Activated naive CD8-positive, alpha-beta T cell (primary cell): ENCODE measurements at regions not wholly inside any gene's neighbourhood (a gene's known extent, or its start where the extent isn't known, plus 50 kb on each side); places are given as distances from the start of the nearest gene placed in this dataset.

Experiments
- H3K27ac Mint-ChIP-seq: one replicate; pipeline ENCODE4 v1.8.0; 2021; ENCODE audit warnings: mixed read lengths
- H3K27me3 Mint-ChIP-seq: one replicate; pipeline ENCODE4 v1.8.0; 2021; ENCODE audit warnings: mixed read lengths
- H3K36me3 Mint-ChIP-seq: one replicate; pipeline ENCODE4 v1.8.0; 2021; ENCODE audit warnings: mixed read lengths
- H3K4me1 Mint-ChIP-seq: one replicate; pipeline ENCODE4 v1.8.0; 2021; ENCODE audit warnings: low read depth, mixed read lengths
- H3K4me3 Mint-ChIP-seq: one replicate; pipeline ENCODE4 v1.8.0; 2021; ENCODE audit warnings: mild to moderate bottlenecking, mixed read lengths
- H3K9me3 Mint-ChIP-seq: one replicate; pipeline ENCODE4 v1.8.0; 2021; ENCODE audit warnings: low read depth, mixed read lengths

DNA sequence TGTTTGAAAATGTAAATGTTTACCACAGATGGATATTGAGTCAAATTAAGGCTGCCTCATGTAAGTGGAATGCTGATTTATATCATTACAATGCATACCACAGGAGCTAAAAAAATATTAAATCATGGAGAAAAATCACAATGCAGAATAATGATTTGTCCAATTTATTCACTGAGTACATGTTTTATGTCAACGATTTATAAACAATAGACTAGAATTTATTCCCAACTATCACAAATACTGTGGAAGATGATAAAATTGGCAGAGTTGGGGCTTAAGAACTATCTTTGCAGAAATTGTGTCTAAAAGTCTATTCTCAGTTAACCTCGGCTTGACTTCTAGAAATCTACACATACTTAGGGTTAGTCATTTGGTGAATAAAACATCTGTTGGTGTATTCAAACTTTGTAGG, 472.1 kb upstream of the MARCKS start:
- Mint-ChIP-seq H3K27me3 (no peaks in the 10 kb centered on the region), H3K36me3 (no peaks in the 10 kb centered on the region), H3K27ac (no peak overlapping the region), H3K4me1 (no peaks in the 10 kb centered on the region), H3K9me3 (peaks cover 4% of the 10 kb centered on the region), H3K4me3 (no peak overlapping the region)

DNA sequence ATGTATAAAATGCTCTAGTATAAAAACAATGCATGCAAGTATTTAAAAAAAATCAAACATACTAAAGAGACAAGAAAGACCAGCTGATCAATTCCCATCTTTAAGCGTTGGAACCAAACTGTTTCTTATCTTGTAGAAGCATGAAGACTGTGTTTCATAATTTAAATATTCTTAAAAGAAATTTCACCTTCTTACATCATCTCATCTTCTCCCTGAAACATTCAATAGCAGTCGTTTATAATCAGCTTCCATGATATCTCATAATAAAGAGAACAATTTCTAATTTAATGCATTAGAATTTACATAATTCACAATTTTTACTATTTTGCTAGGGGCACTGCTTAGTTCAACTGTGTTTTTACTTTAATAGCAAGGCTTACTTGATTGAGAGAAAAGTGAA, 468.1 kb upstream of the MARCKS start:
- Mint-ChIP-seq H3K9me3 (no peaks in the 10 kb centered on the region), H3K27ac (no peak overlapping the region), H3K4me3 (no peak overlapping the region), H3K4me1 (no peaks in the 10 kb centered on the region), H3K36me3 (no peaks in the 10 kb centered on the region), H3K27me3 (no peaks in the 10 kb centered on the region)

DNA sequence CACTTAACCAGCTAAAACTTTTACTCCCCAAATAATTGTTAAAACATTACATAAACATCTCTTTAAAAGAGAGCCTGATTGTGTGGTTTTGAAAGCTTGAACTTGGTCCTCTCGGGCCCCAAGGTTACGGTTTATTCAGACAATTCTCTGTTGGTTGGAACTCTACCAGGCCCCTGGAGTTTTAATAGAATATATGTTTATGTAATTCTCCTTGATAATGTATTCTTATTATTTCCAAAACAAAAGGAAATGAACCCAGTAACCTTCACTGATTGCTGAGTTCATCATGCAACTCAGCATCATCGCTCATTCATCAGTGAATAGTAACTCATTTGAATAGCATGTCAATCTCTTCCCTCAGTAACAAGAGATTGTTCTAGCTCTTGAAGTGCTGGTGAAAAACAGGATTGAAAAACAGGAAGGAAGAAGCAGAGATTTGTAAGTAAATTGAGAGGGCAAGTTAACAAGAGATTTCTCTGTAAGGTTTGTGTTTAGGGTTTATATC, 464.5 kb upstream of the MARCKS start:
- Mint-ChIP-seq H3K36me3 (no peaks in the 10 kb centered on the region), H3K4me3 (no peak overlapping the region), H3K9me3 (no peaks in the 10 kb centered on the region), H3K27me3 (no peaks in the 10 kb centered on the region), H3K4me1 (no peaks in the 10 kb centered on the region), H3K27ac (no peak overlapping the region)

DNA sequence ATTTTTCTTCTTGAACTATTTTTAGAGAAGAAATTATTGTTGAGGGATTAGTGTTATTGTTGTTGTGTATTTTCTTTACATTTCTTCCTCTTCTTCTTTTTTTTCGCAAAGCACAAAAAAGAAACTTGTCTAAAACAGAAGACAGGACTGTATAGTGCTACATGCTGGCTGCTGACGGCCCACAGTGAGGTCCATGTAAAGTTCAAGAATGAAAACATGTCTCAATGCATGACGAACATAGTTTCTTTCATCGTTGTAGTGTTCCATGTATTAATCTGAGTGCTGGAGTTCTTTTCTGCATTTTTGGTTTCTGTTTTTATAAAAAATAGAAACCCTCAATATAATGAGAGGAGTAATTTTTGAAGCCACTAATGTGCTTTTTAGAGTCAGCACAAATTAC, 462.9 kb upstream of the MARCKS start:
- Mint-ChIP-seq H3K36me3 (no peaks in the 10 kb centered on the region), H3K4me1 (no peaks in the 10 kb centered on the region), H3K4me3 (no peak overlapping the region), H3K9me3 (no peaks in the 10 kb centered on the region), H3K27me3 (no peaks in the 10 kb centered on the region), H3K27ac (no peak overlapping the region)

DNA sequence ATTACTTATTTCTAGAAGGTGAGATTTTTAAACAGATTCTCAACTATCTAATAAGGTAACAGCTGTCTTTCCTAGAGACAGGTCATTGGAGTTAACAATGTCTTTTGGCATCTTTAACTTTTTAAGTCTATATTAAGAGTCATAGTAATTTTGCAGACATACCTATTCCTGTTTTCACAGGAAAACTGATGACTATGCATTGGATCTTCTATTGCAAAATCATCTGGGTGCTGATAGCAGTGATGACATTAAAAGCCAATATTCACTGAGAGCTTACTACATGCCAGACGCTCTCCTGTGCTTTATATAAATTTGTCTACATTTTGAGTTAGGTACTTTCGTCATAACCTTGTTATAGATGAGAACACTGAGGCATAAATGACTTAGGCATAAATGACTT, 462.4 kb upstream of the MARCKS start:
- Mint-ChIP-seq H3K9me3 (no peaks in the 10 kb centered on the region), H3K27ac (no peak overlapping the region), H3K4me1 (no peaks in the 10 kb centered on the region), H3K27me3 (no peaks in the 10 kb centered on the region), H3K4me3 (no peak overlapping the region), H3K36me3 (no peaks in the 10 kb centered on the region)

DNA sequence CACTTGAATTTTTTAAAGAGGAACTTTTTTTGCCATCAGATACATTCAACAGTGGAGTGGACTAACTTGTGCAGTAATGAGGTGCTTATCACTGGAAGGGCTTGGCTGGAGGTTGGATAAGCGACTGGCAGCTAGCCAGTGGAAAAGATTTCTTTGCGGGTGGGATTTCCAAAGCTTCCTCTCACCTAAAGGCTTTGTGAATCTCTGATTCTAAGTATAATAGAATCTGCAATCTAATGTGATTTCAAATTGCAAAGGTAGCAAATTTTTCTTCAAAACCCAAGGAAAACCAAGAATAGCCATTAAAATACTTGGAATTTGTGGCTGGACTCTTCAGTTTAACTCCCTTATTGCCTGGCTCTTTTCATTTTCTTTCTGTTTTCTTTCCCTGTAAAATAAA, 460.4 kb upstream of the MARCKS start:
- no peaks in the 10 kb centered on the region for H3K36me3 Mint-ChIP-seq
- H3K4me1 Mint-ChIP-seq: no peaks in the 10 kb centered on the region
- no peaks in the 10 kb centered on the region for H3K27me3 Mint-ChIP-seq
- no peaks in the 10 kb centered on the region for H3K9me3 Mint-ChIP-seq
- no peak overlapping the region for H3K4me3 Mint-ChIP-seq
- no peak overlapping the region for H3K27ac Mint-ChIP-seq

DNA sequence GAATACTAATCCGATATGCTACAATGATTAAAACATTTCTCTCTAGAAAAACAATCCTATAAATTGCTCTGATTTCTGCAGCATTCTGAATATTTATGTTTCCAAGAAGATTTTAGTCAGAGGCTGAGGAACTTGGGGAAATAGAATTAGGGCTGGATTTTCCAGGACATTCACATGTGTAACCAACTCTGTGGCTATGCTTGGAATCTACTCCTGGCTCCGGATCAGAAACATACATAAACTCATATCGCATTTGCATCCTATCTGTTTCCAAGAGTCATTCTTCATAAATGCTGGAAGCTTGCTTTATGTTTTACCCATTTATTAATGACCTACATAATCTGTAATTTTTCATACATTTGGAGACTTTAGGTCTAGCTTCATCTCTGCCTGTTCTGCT, 459.9 kb upstream of the MARCKS start:
- Mint-ChIP-seq H3K4me3 (no peak overlapping the region), H3K4me1 (no peaks in the 10 kb centered on the region), H3K27ac (no peak overlapping the region), H3K27me3 (no peaks in the 10 kb centered on the region), H3K9me3 (no peaks in the 10 kb centered on the region), H3K36me3 (no peaks in the 10 kb centered on the region)

DNA sequence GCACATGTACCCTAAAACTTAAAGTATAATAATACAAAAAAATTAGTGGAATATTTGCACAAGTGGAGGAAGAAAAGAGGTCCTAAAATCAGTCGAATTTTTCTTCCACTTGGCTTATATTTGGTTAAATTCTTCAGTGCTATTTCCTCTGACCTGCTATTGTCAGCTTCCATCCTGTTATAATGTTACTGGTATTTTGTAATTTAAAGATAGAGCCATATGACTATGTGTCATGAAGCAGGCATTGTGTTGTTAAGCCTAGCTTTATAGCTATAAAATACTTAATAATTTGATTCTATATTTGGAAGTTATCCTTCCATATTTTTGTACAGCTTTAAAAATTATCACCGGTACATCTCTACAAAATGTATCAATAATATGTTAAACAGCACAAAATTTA, 455.9 kb upstream of the MARCKS start:
- Mint-ChIP-seq H3K27ac (no peak overlapping the region), H3K27me3 (no peaks in the 10 kb centered on the region), H3K36me3 (no peaks in the 10 kb centered on the region), H3K4me1 (no peaks in the 10 kb centered on the region), H3K4me3 (no peak overlapping the region), H3K9me3 (no peaks in the 10 kb centered on the region)

DNA sequence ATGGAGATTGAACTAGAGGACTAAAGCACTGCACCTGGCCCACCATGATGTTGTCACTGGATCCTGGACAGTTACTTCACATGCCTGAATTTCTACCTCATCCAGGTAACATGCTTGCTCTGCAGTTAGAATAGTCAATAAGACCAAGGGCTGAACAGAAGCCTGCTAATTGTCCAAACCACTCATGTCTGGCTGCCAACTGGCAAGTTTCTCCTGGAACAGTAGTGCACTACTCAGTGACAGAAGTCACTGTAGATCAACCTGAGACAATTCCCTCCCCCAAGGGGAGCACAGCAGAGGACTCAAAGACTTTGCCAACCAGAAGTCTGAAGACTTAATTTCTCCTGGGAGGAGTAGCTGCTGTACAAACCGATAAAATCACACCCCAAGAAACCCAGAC, 454.6 kb upstream of the MARCKS start:
- H3K27ac Mint-ChIP-seq: no peak overlapping the region
- no peaks in the 10 kb centered on the region for H3K9me3 Mint-ChIP-seq
- H3K27me3 Mint-ChIP-seq: peaks cover 2% of the 10 kb centered on the region
- H3K4me3 Mint-ChIP-seq: no peak overlapping the region
- no peaks in the 10 kb centered on the region for H3K4me1 Mint-ChIP-seq
- H3K36me3 Mint-ChIP-seq: no peaks in the 10 kb centered on the region

DNA sequence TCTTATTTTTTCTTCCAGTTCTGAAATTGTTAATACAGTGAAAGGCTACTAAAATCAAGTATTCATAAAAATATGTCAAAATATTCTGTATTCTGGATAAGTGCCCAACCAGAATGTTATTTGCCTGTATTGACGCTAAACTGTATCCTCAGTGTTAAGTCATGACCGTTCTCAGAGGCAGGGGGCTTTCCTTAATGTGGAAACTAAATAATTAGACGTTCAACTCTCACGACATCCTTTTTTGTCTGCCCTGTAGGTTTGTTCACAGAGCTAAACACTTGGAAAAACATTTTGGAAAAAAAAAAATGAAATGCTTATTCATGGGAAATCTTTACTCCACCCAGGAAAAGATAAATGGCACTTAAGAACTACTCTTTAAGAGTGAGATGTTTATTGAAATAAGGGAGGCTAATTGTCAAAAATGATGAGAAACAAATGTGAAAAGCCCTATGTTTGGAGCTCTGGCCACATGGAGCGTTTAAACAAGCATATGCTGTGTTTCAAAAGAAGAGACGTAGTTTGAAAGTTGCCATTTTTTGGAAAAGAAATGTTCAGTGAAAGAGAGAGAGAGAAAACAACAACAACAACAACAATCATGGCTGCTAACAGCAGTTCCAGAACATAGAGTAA, 453.1 kb upstream of the MARCKS start:
- peaks cover 2% of the 10 kb centered on the region for H3K27me3 Mint-ChIP-seq
- H3K27ac Mint-ChIP-seq: no peak overlapping the region
- no peaks in the 10 kb centered on the region for H3K36me3 Mint-ChIP-seq
- H3K4me3 Mint-ChIP-seq: no peak overlapping the region
- H3K4me1 Mint-ChIP-seq: no peaks in the 10 kb centered on the region
- H3K9me3 Mint-ChIP-seq: no peaks in the 10 kb centered on the region

DNA sequence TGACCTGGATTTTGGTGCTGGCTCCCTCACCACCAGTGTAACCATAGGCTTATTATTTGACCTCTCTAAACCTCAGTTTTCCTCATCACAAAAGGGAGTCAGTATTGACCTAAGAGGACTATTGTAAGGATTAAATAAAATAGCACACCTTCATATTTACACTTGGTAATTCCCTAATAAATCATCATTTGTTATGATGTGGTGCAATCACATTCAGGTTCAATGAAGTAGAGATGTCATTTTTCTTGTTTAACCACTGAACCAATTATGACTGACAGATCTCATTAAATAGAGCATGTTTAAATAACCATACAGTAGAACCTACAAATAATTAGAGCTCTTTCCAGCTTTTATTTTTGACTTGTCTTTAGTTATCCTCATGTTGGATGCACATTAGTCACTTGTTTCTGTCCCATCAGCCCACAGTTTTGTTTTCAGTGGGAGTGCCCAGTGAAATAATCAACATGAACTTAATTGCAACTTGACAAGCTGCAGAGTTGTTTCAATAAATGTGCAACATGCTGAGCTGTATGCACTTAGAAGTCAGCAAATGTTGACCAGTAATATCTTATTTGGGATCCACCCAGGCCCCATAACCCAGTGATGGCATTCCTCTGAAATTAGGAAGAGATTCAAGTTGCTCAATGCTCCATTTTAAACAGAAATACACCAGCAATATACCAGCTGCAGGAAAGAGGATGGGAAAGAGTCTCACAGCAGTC, 451.7 kb upstream of the MARCKS start:
- Mint-ChIP-seq H3K4me1 (no peaks in the 10 kb centered on the region), H3K9me3 (no peaks in the 10 kb centered on the region), H3K27ac (no peak overlapping the region), H3K4me3 (no peak overlapping the region), H3K36me3 (no peaks in the 10 kb centered on the region), H3K27me3 (peaks cover 2% of the 10 kb centered on the region)

DNA sequence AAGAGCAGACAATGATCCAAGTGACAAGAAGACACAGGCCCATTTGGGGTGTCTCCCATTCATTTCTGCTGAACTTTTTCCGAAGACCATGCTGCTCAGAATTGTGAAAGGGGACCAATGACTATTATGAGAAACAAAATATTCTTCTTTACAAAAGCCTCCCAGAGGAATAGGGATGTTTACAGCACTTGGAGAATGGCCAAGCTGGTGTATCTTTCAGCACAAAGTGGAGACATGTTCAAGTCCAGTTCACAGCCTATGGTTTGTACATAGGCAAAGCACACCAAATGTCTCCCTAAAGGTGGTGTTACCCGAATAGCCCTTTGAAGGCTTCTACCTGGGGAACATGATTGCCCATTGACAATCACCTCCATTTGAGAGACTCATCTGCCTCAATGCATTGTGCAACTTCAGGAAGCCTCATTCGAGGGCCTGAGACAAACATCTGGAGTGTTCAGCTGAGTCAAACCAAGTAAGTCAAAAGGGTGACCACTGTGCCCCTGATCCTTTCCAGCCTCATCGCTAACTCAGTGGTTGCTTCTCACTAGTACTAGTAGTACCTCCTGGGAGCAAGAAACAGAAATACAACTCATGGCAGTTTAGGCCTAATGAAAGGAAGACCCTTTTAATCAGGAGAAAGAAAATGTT, 451.0 kb upstream of the MARCKS start:
- Mint-ChIP-seq H3K27me3 (peaks cover 2% of the 10 kb centered on the region), H3K4me1 (no peaks in the 10 kb centered on the region), H3K36me3 (no peaks in the 10 kb centered on the region), H3K4me3 (no peak overlapping the region), H3K27ac (no peak overlapping the region), H3K9me3 (no peaks in the 10 kb centered on the region)

DNA sequence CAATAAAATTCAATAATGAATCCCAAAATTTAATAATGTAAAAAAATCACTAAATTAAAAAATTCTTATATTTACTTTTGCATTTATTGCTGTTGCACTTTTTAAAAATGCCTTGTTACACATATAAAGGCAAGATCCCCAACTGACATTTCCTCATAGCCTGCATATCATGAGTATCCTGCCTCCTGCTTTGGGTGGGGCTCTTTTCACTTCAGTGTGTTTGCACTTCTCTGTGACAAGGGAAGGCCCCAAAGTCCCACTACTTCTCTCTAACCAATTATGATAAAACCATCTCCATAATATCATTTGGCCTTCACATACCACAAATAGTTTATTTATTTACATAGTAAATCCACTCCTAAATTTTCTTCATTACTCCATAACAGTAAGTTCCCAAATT, 446.1 kb upstream of the MARCKS start:
- Mint-ChIP-seq H3K9me3 (peaks cover 6% of the 10 kb centered on the region), H3K4me3 (no peak overlapping the region), H3K4me1 (no peaks in the 10 kb centered on the region), H3K27me3 (peaks cover 3% of the 10 kb centered on the region), H3K36me3 (no peaks in the 10 kb centered on the region), H3K27ac (no peak overlapping the region)

DNA sequence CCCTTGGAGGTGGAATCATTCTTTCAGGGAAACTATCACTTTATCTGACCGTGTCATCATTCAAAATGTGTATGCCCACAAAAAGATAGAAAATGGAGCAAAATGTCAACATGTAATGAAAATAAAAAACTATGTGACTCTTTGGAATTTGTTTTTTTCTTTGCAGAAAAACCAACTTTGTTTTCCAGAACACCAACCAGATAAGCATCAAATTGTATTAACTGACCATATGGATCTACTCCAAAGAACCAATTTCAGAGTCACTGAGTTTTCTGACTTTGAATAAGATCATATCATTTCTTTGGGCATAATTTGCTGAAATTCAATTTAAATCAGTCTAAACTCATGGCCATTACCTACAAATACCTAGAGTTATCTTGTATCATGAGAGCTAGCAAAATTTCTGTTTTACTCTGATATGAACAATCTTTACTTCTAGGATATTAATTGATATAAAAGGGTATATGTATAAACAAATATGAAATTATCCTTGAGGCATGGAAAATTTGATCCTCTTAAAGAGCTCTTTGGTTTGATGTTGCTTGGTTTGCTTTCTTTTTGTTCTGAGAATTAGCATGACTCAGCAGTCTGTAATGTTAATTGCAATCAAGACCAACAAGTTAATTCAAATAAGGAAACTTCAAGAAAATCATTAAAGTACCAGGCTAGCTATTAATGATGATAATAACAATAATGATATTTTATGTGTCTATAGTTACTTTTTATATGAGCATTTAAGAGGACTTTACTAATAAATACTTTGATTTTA, 444.4 kb upstream of the MARCKS start:
- H3K9me3 Mint-ChIP-seq: peaks cover 6% of the 10 kb centered on the region
- no peak overlapping the region for H3K27ac Mint-ChIP-seq
- H3K36me3 Mint-ChIP-seq: no peaks in the 10 kb centered on the region
- H3K4me1 Mint-ChIP-seq: no peaks in the 10 kb centered on the region
- peaks cover 1% of the 10 kb centered on the region for H3K27me3 Mint-ChIP-seq
- H3K4me3 Mint-ChIP-seq: no peak overlapping the region

DNA sequence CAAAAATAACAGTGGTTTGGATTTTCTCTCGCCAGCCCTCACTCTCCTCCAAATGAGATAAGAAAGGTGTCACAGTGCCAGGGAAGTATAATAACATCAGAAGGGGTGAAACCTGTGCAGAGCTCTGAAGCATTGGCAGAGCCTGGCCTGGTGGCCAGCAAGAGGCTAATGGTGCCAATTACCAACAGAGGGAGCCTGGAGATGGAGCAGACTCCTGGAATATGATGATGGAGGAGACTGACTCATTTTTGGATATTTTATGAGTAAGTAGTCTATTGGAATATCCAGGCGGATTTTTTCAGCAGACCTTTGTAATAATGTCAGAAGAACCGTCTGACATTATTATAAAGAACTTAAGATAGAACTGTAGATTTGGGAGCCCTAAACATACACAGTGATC, 442.6 kb upstream of the MARCKS start:
- H3K36me3 Mint-ChIP-seq: no peaks in the 10 kb centered on the region
- H3K4me3 Mint-ChIP-seq: no peak overlapping the region
- peaks cover 1% of the 10 kb centered on the region for H3K27me3 Mint-ChIP-seq
- peaks cover 6% of the 10 kb centered on the region for H3K9me3 Mint-ChIP-seq
- H3K27ac Mint-ChIP-seq: no peak overlapping the region
- no peaks in the 10 kb centered on the region for H3K4me1 Mint-ChIP-seq
